Ovary (tissue), 7 donors: ENCODE measurements at regions not wholly inside any gene's neighbourhood (a gene's known extent, or its start where the extent isn't known, plus 50 kb on each side); places are given as distances from the start of the nearest gene placed in this dataset.

ENCODE experiments used
- DNase-seq, 5 donors: peaks; one replicate each; pipeline ENCODE4 v3.0.0-alpha.2; 2019 to 2020
- H3K27ac ChIP-seq, 2 donors: fragments of 200-600 bp; one replicate each; pipeline versions ENCODE4 v1.5.1 to v1.8.0; 2019 to 2022
- H3K27me3 ChIP-seq: fragments of 200-600 bp; one replicate; pipeline ENCODE4 v1.8.0; 2022
- H3K36me3 ChIP-seq: fragments of 200-600 bp; sonication (generic); one replicate; pipeline ENCODE4 v1.5.1; 2019
- H3K4me1 ChIP-seq: one replicate; pipeline ENCODE4 v1.8.1; 2013; ENCODE audit warnings: mild to moderate bottlenecking, moderate library complexity; ENCODE audit not compliant: insufficient read depth
- H3K4me3 ChIP-seq: fragments of 200-600 bp; sonication (generic); one replicate; pipeline ENCODE4 v1.5.1; 2017
- H3K9me3 ChIP-seq, 2 donors: fragments of 200-600 bp in 1 of 2; sonication (generic) in 1 of 2; one replicate each; pipeline versions ENCODE4 v1.5.1 to v1.8.1; 2013 to 2019; ENCODE audit warnings: mild to moderate bottlenecking in 1 of 2, moderate library complexity in 1 of 2
- CTCF ChIP-seq, 3 donors: fragments of 450-650 bp in 2 of 3; fragments of 200-600 bp in 1 of 3; IDR thresholded peaks; one replicate each; pipeline versions ENCODE4 v1.5.1 to v1.8.0; 2016 to 2022; ENCODE audit warnings: antibody characterized with exemption in 3 of 3, mild to moderate bottlenecking in 1 of 3
- EP300 ChIP-seq: sonication (generic); formaldehyde crosslinking; IDR thresholded peaks from one replicate; pipeline ENCODE4 v1.6.1; 2017; ENCODE audit warnings: antibody characterized with exemption
- POLR2A ChIP-seq: fragments of 450-650 bp; IDR thresholded peaks from one replicate; pipeline ENCODE4 v1.6.1; 2017; ENCODE audit warnings: antibody characterized with exemption, mild to moderate bottlenecking, moderate library complexity
- WGBS, 3 donors: extraction: QIAGEN DNeasy Blood & Tissue Kit in 1 of 3; methylation state at CpG; one replicate each; pipeline versions ENCODE4 v1.1.5 to v1.1.7; 2013 to 2017; 5-methylcytosine and 5-hydroxymethylcytosine counted together
- intact Hi-C, 4 donors: fragments of 100-400 bp; cut with DNase I; formaldehyde crosslinking; loops; one replicate each; pipeline versions ENCODE4 v1.11.0 to v1.15.1; 2022 to 2023
- donor health status: DM: no; HTN: no; CAD: no; lungs with moderate emphysema.
- donor health status: DM: no; HTN: no; CAD: no.
- donor health status: Bipolar disorder and iron deficiency.
- donor health status: DM: no; HTN: no; CAD: no.
- donor health status: DM: yes; HTN: yes; CAD: no.

DNA sequence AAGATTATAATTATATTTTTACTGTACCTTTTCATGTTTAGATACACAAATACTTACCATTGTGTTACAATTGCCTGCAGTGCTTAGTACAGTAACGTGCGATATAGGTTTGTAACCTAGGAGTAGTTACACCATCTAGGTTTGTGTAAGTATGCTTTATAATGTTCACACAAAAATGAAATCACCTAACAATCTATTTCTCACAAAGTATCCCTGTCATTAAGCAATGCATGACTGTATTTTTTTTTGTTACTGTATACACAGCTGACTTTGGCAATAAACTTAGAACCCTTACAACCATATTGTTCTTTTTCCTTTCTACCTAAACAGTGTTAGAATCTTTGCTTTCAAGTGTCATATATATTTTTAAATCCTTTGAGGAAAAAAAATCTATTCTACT is 303.0 kb upstream of the E2F7 start:
- Histone ChIP-seq H3K4me1 (peaks cover 7% of the 10 kb centered on the region), H3K36me3 (no peaks in the 10 kb centered on the region), H3K27me3 (no peaks in the 10 kb centered on the region), H3K9me3 (no peaks in the 10 kb centered on the region), H3K4me3 (no peak overlapping the region), H3K27ac (no peak overlapping the region)
- intact Hi-C loops, result no loop called here
- 99 to 100% (median 100%) methylated on average over 2 of the region's 2 CpGs for WGBS, 3 donors
- no peak for DNase-seq
- no peak for TF ChIP-seq EP300
- no peak for TF ChIP-seq POLR2A
- no peak for TF ChIP-seq CTCF (IDR thresholded peaks at IDR 0.05)

DNA sequence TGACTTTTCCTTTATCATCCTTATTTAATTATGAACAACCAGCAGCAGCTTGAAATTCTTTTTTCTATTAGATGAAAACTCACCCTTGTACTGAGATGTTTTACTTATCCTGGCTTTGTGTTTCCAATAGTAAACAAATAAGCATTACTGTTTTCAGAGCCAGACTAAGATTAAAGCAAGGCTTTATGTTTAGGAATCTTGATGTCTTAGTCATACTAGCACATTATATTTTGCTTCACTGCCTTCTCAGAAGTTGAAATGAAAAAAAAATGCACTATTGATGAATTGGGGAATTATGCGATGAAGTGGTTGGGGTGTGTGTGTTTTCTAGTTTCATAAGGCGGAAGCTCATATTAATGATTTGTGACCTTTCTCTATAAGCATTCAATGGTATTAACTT is 301.2 kb upstream of the E2F7 start:
- WGBS, 3 donors, result 97 to 98% (median 97%) methylated on average over 2 of the region's 2 CpGs
- Histone ChIP-seq H3K4me3 (no peak overlapping the region), H3K36me3 (no peaks in the 10 kb centered on the region), H3K9me3 (no peaks in the 10 kb centered on the region), H3K27ac (no peak overlapping the region), H3K4me1 (peaks cover 5% of the 10 kb centered on the region), H3K27me3 (no peaks in the 10 kb centered on the region)
- TF ChIP-seq EP300, result no peak
- no peak for TF ChIP-seq POLR2A
- TF ChIP-seq CTCF (IDR thresholded peaks at IDR 0.05), result no peak
- DNase-seq, result no peak
- intact Hi-C loops, result no loop called here

- Histone ChIP-seq H3K4me1 (peaks cover 4% of the 10 kb centered on the region), H3K9me3 (no peaks in the 10 kb centered on the region), H3K27me3 (no peaks in the 10 kb centered on the region), H3K4me3 (no peak overlapping the region), H3K27ac (no peak overlapping the region), H3K36me3 (no peaks in the 10 kb centered on the region)
- TF ChIP-seq POLR2A (no peak), CTCF (IDR thresholded peaks at IDR 0.05) (no peak), EP300 (no peak)
- WGBS, 3 donors, result 86 to 92% (median 88%) methylated on average over 1 of the region's 1 CpG
- no peak for DNase-seq
- intact Hi-C loops, result no loop called here
Observed at GRCh38 chr12:77364400-77364799, 299.0 kb upstream of the E2F7 start.

DNA sequence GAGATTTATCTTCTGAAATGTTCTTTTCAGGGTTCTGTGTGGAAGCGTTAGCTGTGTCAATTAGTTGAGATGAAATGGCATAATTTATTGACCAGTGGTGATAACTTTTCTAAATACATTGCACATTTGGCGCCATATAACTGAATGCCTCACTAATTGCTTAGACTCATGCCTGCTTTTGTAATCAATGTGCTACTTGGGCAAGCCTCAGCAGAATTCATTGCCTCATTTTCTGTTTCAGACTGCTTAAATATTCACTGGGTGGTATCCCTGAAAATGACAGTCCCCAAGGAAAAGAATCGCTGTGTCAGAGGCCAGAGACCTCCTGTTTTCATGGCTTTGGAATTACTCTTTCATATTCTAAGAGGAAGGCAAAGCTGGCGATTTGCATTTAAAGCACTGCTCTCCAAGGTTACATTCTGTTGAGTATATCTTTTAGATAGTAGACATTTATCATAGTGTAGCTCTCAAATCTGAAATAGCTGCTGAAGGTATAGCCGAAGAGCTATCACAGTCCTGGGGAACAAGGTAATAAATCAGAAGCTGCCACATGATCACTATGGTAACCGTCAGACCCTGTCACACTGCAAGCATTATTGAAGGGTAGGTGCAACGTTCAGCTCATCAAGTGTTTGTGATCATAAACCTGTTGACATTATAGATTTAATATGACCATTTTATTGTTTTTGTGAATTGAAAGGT is 297.3 kb upstream of the E2F7 start:
- Histone ChIP-seq H3K36me3 (no peaks in the 10 kb centered on the region), H3K9me3 (no peaks in the 10 kb centered on the region), H3K27me3 (no peaks in the 10 kb centered on the region), H3K4me1 (peaks cover 4% of the 10 kb centered on the region), H3K4me3 (no peak overlapping the region), H3K27ac (no peak overlapping the region)
- TF ChIP-seq POLR2A, result no peak
- TF ChIP-seq CTCF (IDR thresholded peaks at IDR 0.05), result no peak
- no peak for TF ChIP-seq EP300
- 85 to 90% (median 89%) methylated on average over 7 of the region's 7 CpGs for WGBS, 3 donors
- intact Hi-C loops, result no loop called here
- DNase-seq, result no peak
